Activated naive CD4-positive, alpha-beta T cell treated with anti-CD3 and anti-CD28 coated beads, Interleukin-2, amount 10 ng/mL, durations not matched to agents 7 days and 5 days (primary cell): ENCODE measurements at regions not wholly inside any gene's neighbourhood (a gene's known extent, or its start where the extent isn't known, plus 50 kb on each side); places are given as distances from the start of the nearest gene placed in this dataset.

ENCODE experiments used
- CTCF ChIA-PET: fragments of 350-600 bp; sonication (Branson Sonifier 250); formaldehyde crosslinking; loops from one replicate; lab custom pipeline; 2021; ENCODE audit warnings: antibody characterized with exemption; lab: Charles Lee
- DNase-seq: peaks from one replicate; pipeline ENCODE4 v3.0.0-alpha.2; 2020
- H3K27ac Mint-ChIP-seq: one replicate; pipeline ENCODE4 v1.8.0; 2021; ENCODE audit warnings: mild to moderate bottlenecking, moderate library complexity, mixed read lengths
- H3K27me3 Mint-ChIP-seq: one replicate; pipeline ENCODE4 v1.8.0; 2021; ENCODE audit warnings: mild to moderate bottlenecking, mixed read lengths
- H3K36me3 Mint-ChIP-seq: one replicate; pipeline ENCODE4 v1.8.0; 2021; ENCODE audit warnings: mixed read lengths
- H3K4me1 Mint-ChIP-seq: one replicate; pipeline ENCODE4 v1.8.0; 2021; ENCODE audit warnings: mixed read lengths
- H3K4me3 Mint-ChIP-seq: one replicate; pipeline ENCODE4 v1.8.0; 2021; ENCODE audit warnings: mild to moderate bottlenecking, moderate library complexity, mixed read lengths
- H3K9me3 Mint-ChIP-seq: one replicate; pipeline ENCODE4 v1.8.0; 2021; ENCODE audit warnings: mixed read lengths

- no peak overlapping the region for H3K4me3 Mint-ChIP-seq
- H3K27ac Mint-ChIP-seq = no peak overlapping the region
- DNase-seq = no peak
- H3K27me3 Mint-ChIP-seq = no peaks in the 10 kb centered on the region
- H3K4me1 Mint-ChIP-seq = no peaks in the 10 kb centered on the region
- CTCF ChIA-PET = no interaction called here
- peaks cover 8% of the 10 kb centered on the region for H3K9me3 Mint-ChIP-seq
- H3K36me3 Mint-ChIP-seq = no peaks in the 10 kb centered on the region
Measured at GRCh38 chr18:37649416-37649815, 83.8 kb upstream of the CELF4 start.

- Mint-ChIP-seq H3K4me1 (no peaks in the 10 kb centered on the region), H3K27me3 (no peaks in the 10 kb centered on the region), H3K9me3 (peaks cover 10% of the 10 kb centered on the region), H3K4me3 (no peak overlapping the region), H3K27ac (no peak overlapping the region), H3K36me3 (no peaks in the 10 kb centered on the region)
- no peak for DNase-seq
- CTCF ChIA-PET = no interaction called here
Measured at GRCh38 chr18:37641573-37641972, 76.0 kb upstream of the CELF4 start.

- DNase-seq = no peak
- H3K4me3 Mint-ChIP-seq = no peak overlapping the region
- CTCF ChIA-PET = no interaction called here
- no peak overlapping the region for H3K27ac Mint-ChIP-seq
- peaks cover 10% of the 10 kb centered on the region for H3K9me3 Mint-ChIP-seq
- no peaks in the 10 kb centered on the region for H3K4me1 Mint-ChIP-seq
- H3K27me3 Mint-ChIP-seq = no peaks in the 10 kb centered on the region
- H3K36me3 Mint-ChIP-seq = no peaks in the 10 kb centered on the region
Measured at GRCh38 chr18:37640504-37640903, 74.9 kb upstream of the CELF4 start.

GRCh38 chr18:37639846-37640245 lies 74.2 kb upstream of the CELF4 start:
- CTCF ChIA-PET = no interaction called here
- no peak for DNase-seq
- peaks cover 8% of the 10 kb centered on the region for H3K9me3 Mint-ChIP-seq
- no peak overlapping the region for H3K27ac Mint-ChIP-seq
- no peaks in the 10 kb centered on the region for H3K4me1 Mint-ChIP-seq
- no peaks in the 10 kb centered on the region for H3K36me3 Mint-ChIP-seq
- no peak overlapping the region for H3K4me3 Mint-ChIP-seq
- no peaks in the 10 kb centered on the region for H3K27me3 Mint-ChIP-seq

GRCh38 chr18:37637478-37637850 lies 71.9 kb upstream of the CELF4 start:
- peaks cover under 1% of the 10 kb centered on the region for H3K9me3 Mint-ChIP-seq

GRCh38 chr18:37636831-37637477 lies 71.4 kb upstream of the CELF4 start:
- H3K4me3 Mint-ChIP-seq = no peak overlapping the region
- H3K4me1 Mint-ChIP-seq = no peaks in the 10 kb centered on the region
- H3K27ac Mint-ChIP-seq = no peak overlapping the region
- DNase-seq = no peak
- no peaks in the 10 kb centered on the region for H3K27me3 Mint-ChIP-seq
- CTCF ChIA-PET = no interaction called here
- no peaks in the 10 kb centered on the region for H3K36me3 Mint-ChIP-seq
- peaks cover 2% of the 10 kb centered on the region for H3K9me3 Mint-ChIP-seq

More at GRCh38 chr18:37637478-37637850, 71.9 kb upstream of the CELF4 start:
- CTCF ChIA-PET = no interaction called here
- no peak for DNase-seq
- Mint-ChIP-seq H3K4me3 (no peak overlapping the region), H3K36me3 (no peaks in the 10 kb centered on the region), H3K27me3 (no peaks in the 10 kb centered on the region), H3K27ac (no peak overlapping the region), H3K4me1 (no peaks in the 10 kb centered on the region)

GRCh38 chr18:37634516-37634915 lies 68.9 kb upstream of the CELF4 start:
- no peak for DNase-seq
- H3K36me3 Mint-ChIP-seq = no peaks in the 10 kb centered on the region
- no peaks in the 10 kb centered on the region for H3K4me1 Mint-ChIP-seq
- CTCF ChIA-PET = no interaction called here
- H3K27ac Mint-ChIP-seq = no peak overlapping the region
- H3K4me3 Mint-ChIP-seq = no peak overlapping the region
- H3K9me3 Mint-ChIP-seq = peaks cover 2% of the 10 kb centered on the region
- H3K27me3 Mint-ChIP-seq = no peaks in the 10 kb centered on the region

- H3K36me3 Mint-ChIP-seq = no peaks in the 10 kb centered on the region
- no peak overlapping the region for H3K4me3 Mint-ChIP-seq
- no peak for DNase-seq
- peaks cover 2% of the 10 kb centered on the region for H3K9me3 Mint-ChIP-seq
- no peaks in the 10 kb centered on the region for H3K27me3 Mint-ChIP-seq
- no peak overlapping the region for H3K27ac Mint-ChIP-seq
- CTCF ChIA-PET = no interaction called here
- H3K4me1 Mint-ChIP-seq = no peaks in the 10 kb centered on the region
Measured at GRCh38 chr18:37631422-37631821, 65.8 kb upstream of the CELF4 start.

- H3K9me3 Mint-ChIP-seq = peaks cover 2% of the 10 kb centered on the region
- no peak for DNase-seq
- CTCF ChIA-PET = no interaction called here
- no peak overlapping the region for H3K27ac Mint-ChIP-seq
- no peaks in the 10 kb centered on the region for H3K36me3 Mint-ChIP-seq
- H3K4me1 Mint-ChIP-seq = no peaks in the 10 kb centered on the region
- H3K27me3 Mint-ChIP-seq = no peaks in the 10 kb centered on the region
- H3K4me3 Mint-ChIP-seq = no peak overlapping the region
Measured at GRCh38 chr18:37630334-37630733, 64.7 kb upstream of the CELF4 start.

- DNase-seq = no peak
- Mint-ChIP-seq H3K27ac (no peak overlapping the region), H3K9me3 (peaks cover 2% of the 10 kb centered on the region), H3K4me1 (no peaks in the 10 kb centered on the region), H3K36me3 (no peaks in the 10 kb centered on the region), H3K4me3 (no peak overlapping the region), H3K27me3 (no peaks in the 10 kb centered on the region)
- CTCF ChIA-PET = no interaction called here
Measured at GRCh38 chr18:37628470-37629220, 63.0 kb upstream of the CELF4 start.

GRCh38 chr18:37624318-37624717 lies 58.7 kb upstream of the CELF4 start:
- H3K9me3 Mint-ChIP-seq = no peaks in the 10 kb centered on the region

GRCh38 chr18:37619964-37620363 lies 54.4 kb upstream of the CELF4 start:
- H3K36me3 Mint-ChIP-seq = no peaks in the 10 kb centered on the region
- H3K4me3 Mint-ChIP-seq = no peak overlapping the region
- CTCF ChIA-PET = no interaction called here
- no peak overlapping the region for H3K27ac Mint-ChIP-seq
- H3K4me1 Mint-ChIP-seq = no peaks in the 10 kb centered on the region
- no peak for DNase-seq
- no peaks in the 10 kb centered on the region for H3K27me3 Mint-ChIP-seq
- no peaks in the 10 kb centered on the region for H3K9me3 Mint-ChIP-seq

More at GRCh38 chr18:37624318-37624717, 58.7 kb upstream of the CELF4 start:
- H3K27ac Mint-ChIP-seq = no peak overlapping the region
- CTCF ChIA-PET = no interaction called here
- no peak overlapping the region for H3K4me3 Mint-ChIP-seq
- H3K36me3 Mint-ChIP-seq = no peaks in the 10 kb centered on the region
- no peaks in the 10 kb centered on the region for H3K27me3 Mint-ChIP-seq
- no peaks in the 10 kb centered on the region for H3K4me1 Mint-ChIP-seq
- DNase-seq = no peak

- Mint-ChIP-seq H3K4me3 (no peak overlapping the region), H3K4me1 (no peaks in the 10 kb centered on the region), H3K9me3 (no peaks in the 10 kb centered on the region), H3K27ac (no peak overlapping the region), H3K27me3 (no peaks in the 10 kb centered on the region), H3K36me3 (no peaks in the 10 kb centered on the region)
- no peak for DNase-seq
- CTCF ChIA-PET = no interaction called here
Measured at GRCh38 chr18:37617623-37618022, 52.0 kb upstream of the CELF4 start.
